Inflammatory macrophage (primary cell): ENCODE measurements at regions not wholly inside any gene's neighbourhood (a gene's known extent, or its start where the extent isn't known, plus 50 kb on each side); places are given as distances from the start of the nearest gene placed in this dataset.

Source experiments
- DNase-seq, 2 donors: peaks; one replicate each; pipeline ENCODE4 v3.0.0-alpha.2; 2020 to 2022

DNA sequence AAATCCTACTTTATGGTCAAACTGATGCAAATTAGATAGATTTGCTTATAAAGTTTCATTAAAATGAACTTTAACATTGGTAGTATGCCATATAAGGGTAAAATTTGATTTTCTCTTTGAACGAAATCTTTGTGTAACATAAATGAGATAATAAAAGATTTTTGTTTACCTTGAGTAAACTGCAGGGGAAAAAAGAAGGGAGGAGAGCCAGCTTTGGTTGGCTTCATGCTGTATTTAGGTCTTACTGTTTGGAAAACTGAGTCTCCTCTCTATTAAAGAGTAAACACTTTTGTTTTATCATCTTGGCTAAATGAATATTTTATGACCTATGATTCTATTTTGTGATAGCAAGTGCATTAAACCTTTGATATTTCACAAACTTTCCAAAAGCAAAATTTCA lies 267.6 kb downstream of the IPO8 start:
- DNase-seq = no peak

DNA sequence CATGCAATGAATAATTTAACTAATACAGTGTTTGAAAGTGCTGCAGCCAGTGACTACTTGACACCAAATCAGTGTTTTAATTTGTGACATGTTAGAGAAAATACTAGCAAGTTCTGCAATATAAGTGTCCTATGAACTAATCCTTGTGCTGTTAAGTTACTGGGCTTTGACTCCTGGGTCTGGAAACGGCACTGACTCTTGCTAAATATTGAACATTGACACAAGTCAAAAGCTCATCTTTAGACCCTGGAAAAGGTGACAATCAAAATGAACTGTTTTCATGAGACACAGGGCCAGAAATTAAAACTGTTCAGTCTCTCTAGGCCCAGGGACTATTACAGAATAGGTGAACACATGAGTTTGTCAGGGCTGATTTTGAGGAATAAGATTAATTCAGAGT lies 268.1 kb downstream of the IPO8 start:
- no peak for DNase-seq

DNA sequence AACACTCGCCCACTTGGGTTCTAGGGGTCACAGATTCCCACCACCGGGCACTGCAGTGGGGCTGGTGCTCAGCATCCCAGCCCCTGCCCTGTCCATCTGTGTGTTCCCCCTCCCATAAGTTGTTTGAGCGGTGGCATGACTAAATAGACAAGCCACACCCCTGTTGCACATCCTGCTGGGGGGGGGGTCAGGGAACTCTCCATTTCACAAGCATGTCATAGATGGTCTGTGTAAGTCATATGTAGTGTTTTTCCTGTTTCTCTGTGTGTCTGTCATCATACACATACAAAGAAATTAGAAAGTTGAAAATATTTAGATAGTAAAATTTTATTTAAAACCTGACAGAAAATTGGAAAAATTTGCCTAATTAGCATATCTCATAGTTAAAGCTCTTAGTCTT lies 270.2 kb downstream of the IPO8 start:
- DNase-seq = no peak

DNA sequence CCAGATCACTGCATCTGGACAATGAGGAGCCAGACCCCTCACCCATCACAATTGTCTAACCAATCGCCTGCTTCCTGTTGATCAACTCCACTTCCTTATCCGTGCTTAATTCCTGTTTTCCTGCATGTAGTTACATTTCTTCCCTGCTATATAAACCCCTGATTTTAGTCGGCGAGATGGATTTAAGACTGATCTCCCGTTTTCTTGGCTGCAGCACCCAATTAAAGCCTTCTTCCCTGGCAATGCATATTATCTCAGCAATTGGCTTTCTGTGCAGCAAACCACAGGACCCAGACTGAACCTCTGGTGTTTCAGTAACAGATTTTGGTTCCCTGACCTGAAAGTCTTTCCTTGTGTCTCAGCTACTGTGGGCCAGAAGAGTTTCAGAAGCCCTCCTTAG lies 272.3 kb downstream of the IPO8 start:
- DNase-seq = no peak

DNA sequence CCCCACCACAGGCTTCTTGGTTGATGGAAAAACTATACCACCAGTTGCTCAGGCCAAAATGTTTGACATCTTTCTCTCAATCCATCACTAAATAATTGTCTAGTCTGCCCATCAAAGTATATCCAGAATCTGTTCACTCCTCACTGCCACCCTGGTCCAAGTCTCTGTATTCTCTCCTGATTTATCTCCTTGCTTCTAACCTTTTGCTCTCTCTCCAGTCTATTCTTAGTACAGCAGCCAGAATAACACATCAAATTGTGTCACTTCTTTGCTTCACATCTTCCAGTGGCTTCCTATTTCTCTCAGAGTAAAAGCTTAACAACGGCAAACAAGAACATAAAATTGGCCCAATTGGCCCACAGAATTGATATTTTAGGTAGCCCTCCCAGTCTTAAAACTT lies 272.8 kb downstream of the IPO8 start:
- DNase-seq = no peak

DNA sequence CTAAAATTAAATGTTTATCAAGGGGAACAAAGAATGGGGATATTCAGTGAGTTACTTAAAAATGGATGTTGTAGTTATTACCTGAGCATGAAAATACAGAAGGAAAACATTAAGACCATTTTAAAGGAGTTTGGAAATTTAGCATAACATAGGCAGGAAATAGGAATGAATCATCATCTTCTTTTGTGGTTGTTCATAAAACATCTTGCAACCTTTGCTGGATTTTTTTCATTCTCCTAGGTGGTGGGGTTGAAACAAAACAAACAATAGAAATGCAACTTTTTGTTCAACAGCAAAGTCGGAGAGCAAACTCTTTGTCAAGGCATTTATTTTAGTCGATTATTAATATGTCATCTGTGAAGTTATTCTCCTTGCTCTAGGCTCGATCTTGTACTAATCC lies 275.1 kb downstream of the IPO8 start:
- DNase-seq = no peak

DNA sequence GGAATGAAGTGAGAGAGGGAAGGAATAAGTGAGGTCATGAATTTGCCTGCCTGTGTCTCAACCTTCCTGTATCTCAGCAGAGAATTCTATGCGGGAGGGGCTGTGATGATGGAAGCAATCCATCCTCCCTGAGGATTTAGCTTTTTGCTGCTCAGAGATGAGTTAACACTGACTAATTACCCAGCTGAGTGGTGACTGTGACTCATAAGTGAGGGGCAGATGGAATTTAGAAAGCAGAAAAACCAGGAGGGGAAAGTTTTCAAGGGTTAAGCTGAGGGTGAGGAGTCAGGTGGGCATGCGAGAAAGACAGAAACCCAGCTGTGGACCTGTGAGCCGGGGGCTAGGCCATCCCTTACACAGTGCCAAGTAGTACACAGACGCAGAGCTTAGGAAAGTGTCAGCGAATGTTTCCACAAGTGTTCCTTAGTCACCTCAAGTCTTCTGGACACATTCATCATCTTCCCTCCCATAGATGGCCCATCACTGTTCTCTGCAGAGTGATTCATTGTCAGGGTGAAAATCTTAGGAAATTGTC lies 277.9 kb downstream of the IPO8 start:
- no peak for DNase-seq

DNA sequence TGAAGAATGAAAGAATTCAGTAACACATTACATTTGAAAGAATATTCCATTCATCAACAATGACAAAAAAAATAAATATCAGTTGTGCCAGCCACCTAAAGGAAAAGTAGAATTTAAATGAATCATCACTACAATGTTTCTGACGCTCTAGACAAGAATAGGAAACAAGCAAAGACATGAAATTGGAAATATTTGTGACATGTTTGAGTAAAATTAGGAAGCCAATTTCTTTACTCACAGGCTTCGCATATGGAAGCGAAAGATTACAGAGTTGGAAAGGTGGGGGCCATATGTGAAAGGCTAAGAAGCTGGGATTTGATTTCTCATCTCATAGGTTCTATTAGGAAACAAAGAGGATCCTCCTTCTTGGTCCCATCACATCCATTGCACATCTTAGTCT lies 279.0 kb downstream of the IPO8 start:
- DNase-seq = no peak

DNA sequence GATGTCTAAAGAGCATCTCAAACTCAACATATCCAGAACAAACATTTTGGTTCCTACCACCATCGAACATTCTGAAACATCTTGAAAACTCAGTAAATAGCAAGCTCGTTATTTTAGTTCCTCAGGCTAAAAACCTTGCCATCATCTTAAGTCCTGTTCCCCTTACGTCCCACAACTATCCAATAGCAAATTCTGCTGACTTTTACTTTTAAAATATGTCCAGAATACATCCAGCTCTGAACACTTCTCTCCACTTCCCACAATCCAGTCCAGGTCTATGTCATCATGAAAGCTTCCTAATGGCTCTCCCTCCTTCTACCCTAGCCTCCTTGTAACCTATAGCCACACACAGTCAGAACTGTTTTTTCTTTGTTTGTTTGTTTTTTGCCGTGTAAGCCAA lies 279.9 kb downstream of the IPO8 start:
- no peak for DNase-seq

DNA sequence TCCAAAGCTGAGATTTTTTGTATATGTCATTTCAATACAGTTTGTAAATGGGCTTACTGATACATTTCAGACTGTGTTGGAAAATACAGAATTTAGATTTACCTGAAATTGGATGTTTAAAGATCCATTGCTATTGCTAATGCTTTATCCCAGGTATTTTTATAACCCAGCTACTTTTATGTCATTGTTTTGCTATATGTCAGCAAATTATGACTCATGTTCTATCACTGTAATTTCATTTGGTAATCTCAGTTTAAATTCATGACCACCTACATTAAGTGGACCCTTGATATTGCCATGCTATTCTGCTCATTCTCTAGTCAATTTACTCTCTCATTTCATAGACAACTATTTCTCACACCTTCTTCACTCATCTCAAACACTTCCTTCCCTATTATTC lies 281.2 kb downstream of the IPO8 start:
- DNase-seq = no peak

DNA sequence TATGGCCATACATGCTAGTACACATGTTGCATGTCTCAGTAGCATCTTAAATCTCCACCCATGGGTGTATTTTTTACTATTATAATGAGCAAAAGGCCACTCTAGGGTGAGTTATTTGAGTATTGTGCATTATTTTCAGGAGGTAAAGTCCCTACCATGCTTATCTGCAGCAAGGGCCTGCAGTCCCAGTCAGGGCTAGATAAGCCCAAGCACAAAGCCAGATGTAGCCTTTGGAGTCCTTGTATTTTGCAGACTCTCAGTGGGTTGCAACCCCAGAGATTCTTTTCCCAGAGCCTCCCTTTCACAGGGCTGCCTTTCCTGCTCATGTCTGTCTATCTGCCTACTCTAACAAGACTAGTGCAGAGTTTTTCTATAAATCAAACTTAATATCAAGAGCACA lies 295.3 kb downstream of the IPO8 start:
- DNase-seq = no peak

DNA sequence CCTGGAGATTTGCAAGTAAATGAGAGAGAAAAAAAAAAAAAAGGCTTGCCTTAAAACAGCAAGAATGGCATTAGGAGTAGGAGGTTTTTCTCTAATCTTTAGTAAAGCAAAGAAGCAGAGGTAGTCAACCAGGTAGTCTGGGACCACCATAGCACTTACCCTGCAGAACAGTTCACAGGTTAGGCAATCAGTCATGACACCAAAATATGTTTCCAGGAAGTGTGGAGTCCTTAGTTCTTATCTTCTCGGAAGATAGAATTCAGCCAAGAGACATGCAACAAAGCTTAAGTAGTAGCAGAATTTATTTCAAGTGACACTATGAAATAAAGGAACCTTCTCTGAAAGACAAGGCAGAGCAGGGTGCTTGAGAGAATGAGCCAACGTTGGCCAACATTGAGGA lies 295.8 kb downstream of the IPO8 start:
- DNase-seq = no peak

DNA sequence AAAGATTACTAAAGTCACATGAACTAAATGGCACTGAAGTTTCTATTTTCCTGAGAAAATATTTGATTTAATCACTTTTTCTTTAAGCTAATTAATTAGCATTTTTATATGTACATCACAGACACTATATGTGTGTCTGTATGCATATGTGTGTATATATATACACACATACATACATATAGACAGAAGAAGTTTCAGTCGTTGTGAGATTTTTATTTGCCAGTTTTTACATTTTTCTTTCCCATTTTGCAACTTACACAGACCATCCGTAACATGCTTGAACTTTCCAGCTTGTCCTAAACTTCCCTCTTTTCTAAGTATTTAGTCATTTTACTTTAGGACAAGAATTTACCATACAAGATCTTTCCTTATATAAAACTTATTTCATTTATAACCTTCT lies 299.1 kb downstream of the IPO8 start:
- no peak for DNase-seq

DNA sequence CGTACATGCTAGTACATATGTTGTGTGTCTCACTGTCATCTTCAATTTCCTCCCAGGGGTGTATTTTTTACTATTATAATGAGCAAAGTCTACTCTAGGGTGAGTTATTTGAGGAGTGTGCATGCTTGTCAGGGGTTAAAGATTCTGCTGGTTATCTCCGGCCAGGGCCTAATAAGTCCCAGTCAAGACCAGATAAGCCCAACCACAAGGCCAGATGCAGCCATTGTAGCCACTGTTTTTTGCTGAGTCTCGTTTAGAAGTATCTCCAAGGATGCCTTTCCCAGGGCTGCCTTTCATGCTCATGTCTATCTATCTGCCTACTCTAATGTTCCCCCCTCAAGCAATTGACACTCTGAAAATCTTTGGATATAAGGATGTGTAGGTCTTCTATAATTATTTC lies 300.5 kb downstream of the IPO8 start:
- no peak for DNase-seq

DNA sequence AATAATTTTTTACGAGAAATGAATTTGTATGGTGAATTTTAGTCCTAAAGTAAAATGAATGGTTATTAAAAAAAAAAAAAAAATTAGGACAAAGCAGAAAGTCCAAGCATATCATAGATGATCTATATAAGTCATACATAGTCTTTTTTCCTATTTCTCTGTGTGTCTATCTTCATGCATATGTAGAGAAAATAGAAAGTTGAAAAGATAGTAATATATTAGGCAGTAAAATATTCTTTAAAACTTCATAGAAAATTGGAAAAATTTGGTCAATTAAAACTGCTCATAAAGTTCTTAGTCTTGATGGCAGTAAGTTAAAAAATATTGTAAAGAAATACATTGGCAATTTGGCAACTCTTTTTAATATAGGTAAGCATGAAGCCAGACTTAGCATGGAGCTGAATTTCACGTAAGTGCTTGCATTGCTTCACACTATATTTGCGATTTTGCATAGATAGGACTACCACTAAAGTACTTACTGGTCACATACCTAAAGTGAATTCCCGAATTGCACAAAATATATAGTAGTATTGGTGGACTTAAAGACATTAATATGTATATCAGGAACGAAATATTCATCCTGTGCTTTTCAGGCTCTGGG lies 303.8 kb downstream of the IPO8 start:
- no peak for DNase-seq

DNA sequence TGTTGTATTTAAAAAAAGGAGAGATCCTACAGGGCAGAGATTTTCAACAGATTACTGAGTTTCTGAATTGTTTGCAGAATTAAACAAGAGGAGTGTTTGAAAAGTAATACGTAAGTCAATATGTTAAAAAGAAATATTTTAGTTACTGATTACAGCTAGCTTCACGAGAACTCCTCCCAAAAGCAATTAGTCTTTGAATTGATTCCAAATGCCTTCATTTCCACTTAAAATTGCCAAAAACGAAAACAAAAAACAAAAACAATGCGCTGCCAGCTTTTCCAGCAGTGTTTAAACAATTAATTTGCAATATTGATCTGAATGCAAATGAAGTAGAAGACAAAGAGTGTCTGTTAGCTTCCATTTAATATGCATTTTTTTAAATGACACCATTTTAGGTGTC lies 310.0 kb downstream of the IPO8 start:
- DNase-seq = no peak

DNA sequence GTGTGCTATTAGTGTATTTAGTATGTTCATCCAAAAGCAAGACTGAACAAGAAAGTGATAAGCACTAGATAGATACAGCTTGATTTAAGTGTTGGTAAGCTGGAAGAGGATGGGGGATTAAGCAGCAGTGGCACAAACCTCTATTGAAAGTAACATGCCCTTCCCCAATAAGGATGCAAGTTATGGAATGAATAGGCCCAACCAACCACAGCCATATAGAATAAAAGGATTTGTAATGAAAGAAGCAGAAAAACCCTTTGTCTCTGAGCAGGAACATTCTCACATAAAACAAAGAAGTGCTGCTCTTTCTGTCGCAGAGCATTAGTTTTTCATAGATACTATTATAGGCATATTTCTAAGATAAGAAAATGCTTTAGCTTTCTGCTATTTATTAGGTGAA lies 310.7 kb downstream of the IPO8 start:
- DNase-seq = no peak

DNA sequence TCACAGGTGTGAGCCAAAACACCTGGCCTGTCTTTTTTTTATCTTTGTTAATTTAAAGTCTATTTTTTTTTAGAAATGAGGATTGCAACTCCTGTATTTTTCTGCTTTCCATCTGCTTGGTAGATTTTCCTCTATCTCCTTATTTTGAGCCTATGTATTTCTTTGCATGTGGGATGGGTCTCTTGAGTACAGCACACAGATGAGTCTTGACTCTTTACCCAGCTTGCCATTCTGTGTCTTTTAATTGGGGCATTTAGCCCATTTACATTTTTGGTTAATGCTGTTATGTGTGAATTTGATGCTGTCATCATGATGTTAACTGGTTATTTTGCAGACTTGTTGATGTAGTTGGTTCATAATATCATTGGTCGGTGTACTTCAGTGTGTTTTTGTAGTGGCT lies 317.4 kb downstream of the IPO8 start:
- DNase-seq = no peak

DNA sequence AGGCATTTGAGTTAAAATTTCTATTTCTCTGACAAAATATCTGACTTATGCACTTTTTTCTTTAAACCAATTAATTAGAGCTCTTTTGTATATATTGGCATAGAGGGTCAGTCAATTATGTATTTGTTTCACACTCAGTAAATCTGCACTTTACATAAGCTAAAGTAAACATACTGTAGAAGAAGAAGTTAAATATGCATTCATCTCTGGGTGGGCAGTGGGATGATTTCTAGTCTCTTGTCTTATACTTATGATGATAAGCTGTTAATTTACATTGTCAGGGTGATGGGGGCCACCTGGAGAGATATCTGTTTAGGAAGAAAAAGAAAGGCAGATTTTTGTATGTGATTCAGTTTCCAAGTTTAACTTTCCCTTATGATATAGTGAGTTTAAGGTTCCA lies 330.8 kb downstream of the IPO8 start:
- DNase-seq = no peak

DNA sequence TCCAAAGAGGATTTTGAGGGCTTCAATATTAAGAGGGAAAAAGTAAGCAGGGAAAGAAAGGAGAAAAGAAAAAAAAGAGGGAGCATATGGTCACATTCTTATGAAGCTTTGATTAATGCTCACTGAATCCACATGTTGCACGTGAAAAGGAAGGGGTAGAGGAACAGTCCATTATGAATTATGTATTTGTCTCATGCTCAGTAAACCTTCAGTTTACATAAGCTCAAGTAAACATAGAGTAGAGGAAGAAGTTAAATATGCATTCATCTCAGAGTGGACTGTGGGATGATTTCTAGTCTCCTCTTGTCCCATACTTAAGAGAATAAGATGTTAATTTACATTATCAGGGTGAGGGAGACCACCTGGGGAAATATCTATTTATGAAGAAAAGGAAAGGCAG lies 334.5 kb downstream of the IPO8 start:
- no peak for DNase-seq

DNA sequence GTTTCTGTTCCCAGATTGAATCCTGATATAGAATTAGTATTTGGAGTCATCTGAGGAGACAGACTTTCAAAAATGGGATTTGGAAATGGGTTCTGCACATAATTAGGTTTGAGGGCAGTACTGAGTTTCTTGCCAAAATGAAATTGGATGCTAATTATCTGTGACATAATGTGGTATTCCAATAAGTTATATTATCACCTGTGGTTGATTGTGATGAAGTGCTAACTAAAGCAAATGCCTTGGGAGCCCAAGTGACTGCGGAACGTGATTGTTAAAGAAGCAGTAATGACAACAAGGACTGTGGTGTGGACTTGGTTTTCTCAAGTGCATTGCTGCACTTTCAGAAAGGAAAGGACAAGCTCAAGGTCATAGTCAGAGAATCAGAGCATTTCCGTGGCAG lies 337.0 kb downstream of the IPO8 start:
- no peak for DNase-seq

DNA sequence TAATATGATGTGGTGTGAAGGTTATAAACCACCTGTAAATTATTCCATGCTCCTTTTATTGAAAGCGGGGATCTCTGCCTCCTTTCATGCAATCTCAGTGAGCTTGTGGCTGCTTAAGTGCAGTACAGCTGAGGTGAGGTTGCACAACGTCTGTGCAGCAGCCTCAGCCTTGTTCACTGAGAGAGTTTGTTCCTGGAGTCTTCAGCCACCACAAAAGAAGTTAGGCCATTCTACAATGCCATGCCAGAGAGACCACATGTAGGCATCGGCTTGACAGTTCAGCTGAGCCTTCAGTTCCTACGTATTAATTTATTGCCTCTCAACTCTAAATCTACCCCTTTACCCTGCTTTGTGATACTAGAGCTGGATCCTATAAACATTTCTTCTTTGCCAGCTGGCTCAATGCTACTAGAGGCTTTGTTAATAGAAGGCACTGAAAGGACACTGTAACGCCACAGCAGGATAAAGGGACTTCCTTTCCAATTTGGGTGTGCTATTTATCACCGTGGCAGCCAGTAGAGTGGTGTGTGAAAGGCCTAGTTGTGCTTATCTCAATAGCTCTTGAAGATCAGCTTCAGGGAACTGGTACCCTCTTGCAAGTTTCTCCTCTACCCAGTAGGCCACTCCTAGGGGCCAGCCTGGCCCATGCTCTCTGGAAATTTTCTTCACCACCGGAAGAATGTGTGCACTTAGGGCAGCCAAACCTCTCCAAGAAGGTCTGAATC lies 337.7 kb downstream of the IPO8 start:
- DNase-seq = no peak

DNA sequence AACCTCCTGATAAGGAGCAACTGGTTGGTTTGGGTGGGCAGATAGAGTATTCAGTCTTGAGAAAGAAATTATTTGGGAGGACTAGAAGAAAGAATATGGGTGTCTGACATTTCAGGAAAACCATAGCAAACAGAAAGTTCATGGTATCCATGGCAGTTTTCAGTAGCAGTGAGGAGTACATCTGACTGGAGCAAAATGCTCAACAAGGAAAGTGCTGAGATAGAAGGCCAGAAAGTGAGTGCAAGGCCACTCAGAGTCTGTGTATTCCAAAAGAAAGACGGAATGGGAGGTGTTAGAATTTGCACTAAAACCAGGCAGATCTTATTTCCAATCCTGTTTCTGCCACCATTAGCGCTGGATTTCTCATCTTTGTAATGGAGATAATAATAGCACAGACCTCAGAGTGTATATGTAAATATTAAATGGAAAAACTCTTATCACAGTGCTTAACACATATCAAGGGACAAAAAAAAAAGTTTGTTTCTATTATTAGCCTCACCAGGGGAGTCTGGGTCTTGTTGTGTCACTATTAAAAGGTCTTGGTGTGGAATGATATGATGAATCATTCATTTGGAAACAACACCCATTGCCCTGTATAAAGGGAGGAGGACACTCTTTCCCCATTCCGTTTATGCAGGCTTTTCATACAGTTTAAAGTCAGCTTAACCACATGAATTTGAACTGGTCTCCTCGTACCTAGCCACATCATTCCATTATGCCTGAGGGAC lies 349.8 kb downstream of the IPO8 start:
- DNase-seq = no peak

DNA sequence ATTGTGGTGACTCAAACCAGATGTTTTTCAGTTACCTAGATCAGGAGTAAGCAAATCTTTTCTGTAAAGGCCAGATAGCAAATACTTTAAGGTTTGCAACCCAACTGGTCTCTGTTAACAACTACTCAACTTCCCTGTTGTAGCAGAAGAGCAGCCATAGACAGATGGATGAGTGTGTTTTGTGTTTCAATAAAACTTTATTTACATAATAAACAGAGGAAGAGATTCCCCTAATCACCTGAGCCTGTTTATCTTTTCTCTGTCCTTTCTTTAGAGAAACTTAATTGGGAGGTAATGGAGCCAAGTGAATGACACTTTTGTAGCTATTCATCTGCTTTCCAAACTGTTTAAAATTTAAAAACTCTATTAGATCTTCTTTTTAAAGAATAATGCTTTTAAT lies 365.1 kb downstream of the IPO8 start:
- DNase-seq = no peak
